GM23338 (cell line): ENCODE measurements at regions not wholly inside any gene's neighbourhood (a gene's known extent, or its start where the extent isn't known, plus 50 kb on each side); places are given as distances from the start of the nearest gene placed in this dataset.

Source experiments
- ATAC-seq: fragments of 200-7000 bp; cut with Tn5 transposase; 3 replicates; pipeline ENCODE4 v1.9.1; 2020
- DNase-seq: peaks from one replicate; pipeline ENCODE4 v3.0.0-alpha.2; 2015; ENCODE audit warnings: low spot score
- H2AFZ ChIP-seq: fragments of 200-600 bp; sonication (generic); 2 replicates; pipeline ENCODE4 v1.8.0; 2016; ENCODE audit warnings: antibody characterized with exemption, mild to moderate bottlenecking, moderate library complexity
- H3F3A ChIP-seq: fragments of 200-600 bp; sonication (generic); replicated peaks from 2 replicates; pipeline ENCODE4 v1.8.0; 2017; ENCODE audit warnings: antibody characterized with exemption, mixed run types, low read depth
- H3K27ac ChIP-seq: fragments of 200-600 bp; sonication (generic); 2 replicates; pipeline ENCODE4 v1.6.1; 2016; ENCODE audit warnings: low read depth
- H3K27me3 ChIP-seq: fragments of 200-600 bp; sonication (generic); 2 replicates; pipeline ENCODE4 v1.8.0; 2016; ENCODE audit warnings: mild to moderate bottlenecking, mixed run types, moderate library complexity; ENCODE audit not compliant: insufficient read depth
- H3K36me3 ChIP-seq: fragments of 200-600 bp; sonication (generic); 2 replicates; pipeline ENCODE4 v1.8.0; 2016; ENCODE audit warnings: mild to moderate bottlenecking; ENCODE audit not compliant: insufficient read depth
- H3K4me1 ChIP-seq: fragments of 200-600 bp; sonication (generic); 2 replicates; pipeline ENCODE4 v1.8.0; 2016; ENCODE audit warnings: mild to moderate bottlenecking, moderate library complexity; ENCODE audit not compliant: insufficient read depth
- H3K4me2 ChIP-seq: fragments of 200-600 bp; sonication (generic); 2 replicates; pipeline ENCODE4 v1.7.1; 2017; ENCODE audit warnings: mixed run types
- H3K4me3 ChIP-seq: fragments of 200-600 bp; sonication (generic); 2 replicates; pipeline ENCODE4 v1.6.1; 2016; ENCODE audit warnings: mixed run types
- H3K79me2 ChIP-seq: fragments of 200-600 bp; sonication (generic); replicated peaks from 2 replicates; pipeline ENCODE4 v1.8.0; 2017; ENCODE audit warnings: mild to moderate bottlenecking; ENCODE audit not compliant: insufficient read depth
- H3K9me2 ChIP-seq: fragments of 200-600 bp; sonication (generic); 2 replicates; pipeline ENCODE4 v1.8.0; 2017; ENCODE audit not compliant: insufficient read depth
- H4K20me1 ChIP-seq: fragments of 200-600 bp; sonication (generic); replicated peaks from 2 replicates; pipeline ENCODE4 v1.8.0; 2017; ENCODE audit warnings: mild to moderate bottlenecking; ENCODE audit not compliant: insufficient read depth
- H3K27ac Mint-ChIP-seq: 2 replicates; pipeline ENCODE4 v1.8.0; 2020; ENCODE audit warnings: inconsistent platforms, mild to moderate bottlenecking, moderate library complexity, mixed read lengths
- H3K27me3 Mint-ChIP-seq: 3 replicates; pipeline ENCODE4 v1.8.0; 2022; ENCODE audit warnings: low read depth, mild to moderate bottlenecking, moderate library complexity, mixed read lengths, inconsistent platforms; ENCODE audit not compliant: insufficient read depth, poor library complexity
- H3K36me3 Mint-ChIP-seq: 3 replicates; pipeline ENCODE4 v1.8.0; 2021; ENCODE audit warnings: low read depth, mild to moderate bottlenecking, inconsistent platforms, moderate library complexity, mixed read lengths
- H3K4me1 Mint-ChIP-seq: 3 replicates; pipeline ENCODE4 v1.8.0; 2020; ENCODE audit warnings: mild to moderate bottlenecking, inconsistent platforms, mixed read lengths
- H3K4me3 Mint-ChIP-seq: 3 replicates; pipeline ENCODE4 v1.8.0; 2021; ENCODE audit warnings: moderate library complexity, mild to moderate bottlenecking, inconsistent platforms, mixed read lengths
- H3K9me3 Mint-ChIP-seq: 3 replicates; pipeline ENCODE4 v1.8.0; 2020; ENCODE audit warnings: moderate library complexity, mild to moderate bottlenecking, inconsistent platforms, mixed read lengths
- CREB1 ChIP-seq: fragments of 250-450 bp; sonication (Bioruptor Pico); IDR thresholded peaks from 2 replicates; pipeline ENCODE4 v1.5.0; 2020; ENCODE audit warnings: low read depth, mild to moderate bottlenecking, moderate library complexity
- EZH2 ChIP-seq: fragments of 200-600 bp; sonication (generic); IDR thresholded peaks from one replicate; pipeline ENCODE4 v1.8.0; 2017; ENCODE audit warnings: antibody characterized with exemption, mild to moderate bottlenecking, low read depth; ENCODE audit not compliant: unreplicated experiment
- JUNB ChIP-seq: IDR thresholded peaks from one replicate; pipeline ENCODE4 v1.6.1; 2016; ENCODE audit warnings: antibody characterized with exemption; ENCODE audit not compliant: unreplicated experiment
- NANOG ChIP-seq: IDR thresholded peaks from 2 replicates; pipeline ENCODE4 v1.6.1; 2016; ENCODE audit warnings: antibody characterized with exemption, borderline replicate concordance
- STAT1 ChIP-seq: IDR thresholded peaks from one replicate; pipeline ENCODE4 v1.6.1; 2016; ENCODE audit warnings: antibody characterized with exemption; ENCODE audit not compliant: unreplicated experiment
- ZNF114 ChIP-seq: fragments of 250-450 bp; sonication (Bioruptor Pico); IDR thresholded peaks from 2 replicates; pipeline ENCODE4 v1.5.0; 2020; ENCODE audit warnings: mild to moderate bottlenecking, moderate library complexity
- ZNF462 ChIP-seq: fragments of 250-450 bp; sonication (Bioruptor Pico); IDR thresholded peaks from 2 replicates; pipeline ENCODE4 v1.5.0; 2020; ENCODE audit warnings: mild to moderate bottlenecking, moderate library complexity
- TF ChIP-seq, protein P1 (sequence below): IDR thresholded peaks from one replicate; pipeline ENCODE4 v1.6.1; 2018; ENCODE audit warnings: antibody characterized with exemption; ENCODE audit not compliant: unreplicated experiment
- TF ChIP-seq, protein P2 (sequence below), 2 experiments: fragments of 200-600 bp in 1 of 2; sonication (generic) in 1 of 2; conservative IDR thresholded peaks; 2 replicates each; pipeline versions ENCODE4 v1.5.1 to v1.6.1; 2016 to 2017; ENCODE audit warnings: antibody characterized with exemption in 2 of 2, low read depth in 2 of 2, mild to moderate bottlenecking in 2 of 2, moderate library complexity in 1 of 2
- TF ChIP-seq, protein P3 (sequence below): IDR thresholded peaks from 2 replicates; pipeline ENCODE4 v1.6.1; 2016; ENCODE audit warnings: antibody characterized with exemption

DNA sequence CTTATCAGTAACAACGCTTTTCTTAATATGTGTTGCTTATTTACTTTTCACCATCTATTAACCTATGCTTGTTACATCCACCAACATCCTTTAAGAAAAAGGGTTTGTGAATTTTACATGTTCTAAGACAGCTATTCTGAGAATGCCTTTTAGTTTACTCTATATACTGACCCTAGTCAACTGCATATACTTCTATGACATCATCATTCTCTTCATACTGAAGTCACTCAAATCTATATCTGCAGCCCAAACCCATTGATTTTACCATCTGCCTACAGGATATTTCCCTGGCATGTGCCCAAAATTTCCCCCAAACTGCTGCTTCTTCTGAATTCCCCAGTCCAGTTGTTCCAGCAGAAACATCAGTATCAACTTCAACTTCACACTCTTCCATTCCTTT lies 94.6 kb upstream of the FAM204A start:
- DNase-seq (no peak), ATAC-seq (no peak)
- TF ChIP-seq ZNF114 = no peak
- TF ChIP-seq, protein P1, sequence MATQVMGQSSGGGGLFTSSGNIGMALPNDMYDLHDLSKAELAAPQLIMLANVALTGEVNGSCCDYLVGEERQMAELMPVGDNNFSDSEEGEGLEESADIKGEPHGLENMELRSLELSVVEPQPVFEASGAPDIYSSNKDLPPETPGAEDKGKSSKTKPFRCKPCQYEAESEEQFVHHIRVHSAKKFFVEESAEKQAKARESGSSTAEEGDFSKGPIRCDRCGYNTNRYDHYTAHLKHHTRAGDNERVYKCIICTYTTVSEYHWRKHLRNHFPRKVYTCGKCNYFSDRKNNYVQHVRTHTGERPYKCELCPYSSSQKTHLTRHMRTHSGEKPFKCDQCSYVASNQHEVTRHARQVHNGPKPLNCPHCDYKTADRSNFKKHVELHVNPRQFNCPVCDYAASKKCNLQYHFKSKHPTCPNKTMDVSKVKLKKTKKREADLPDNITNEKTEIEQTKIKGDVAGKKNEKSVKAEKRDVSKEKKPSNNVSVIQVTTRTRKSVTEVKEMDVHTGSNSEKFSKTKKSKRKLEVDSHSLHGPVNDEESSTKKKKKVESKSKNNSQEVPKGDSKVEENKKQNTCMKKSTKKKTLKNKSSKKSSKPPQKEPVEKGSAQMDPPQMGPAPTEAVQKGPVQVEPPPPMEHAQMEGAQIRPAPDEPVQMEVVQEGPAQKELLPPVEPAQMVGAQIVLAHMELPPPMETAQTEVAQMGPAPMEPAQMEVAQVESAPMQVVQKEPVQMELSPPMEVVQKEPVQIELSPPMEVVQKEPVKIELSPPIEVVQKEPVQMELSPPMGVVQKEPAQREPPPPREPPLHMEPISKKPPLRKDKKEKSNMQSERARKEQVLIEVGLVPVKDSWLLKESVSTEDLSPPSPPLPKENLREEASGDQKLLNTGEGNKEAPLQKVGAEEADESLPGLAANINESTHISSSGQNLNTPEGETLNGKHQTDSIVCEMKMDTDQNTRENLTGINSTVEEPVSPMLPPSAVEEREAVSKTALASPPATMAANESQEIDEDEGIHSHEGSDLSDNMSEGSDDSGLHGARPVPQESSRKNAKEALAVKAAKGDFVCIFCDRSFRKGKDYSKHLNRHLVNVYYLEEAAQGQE = no peak
- no peak for TF ChIP-seq STAT1
- TF ChIP-seq, protein P2, sequence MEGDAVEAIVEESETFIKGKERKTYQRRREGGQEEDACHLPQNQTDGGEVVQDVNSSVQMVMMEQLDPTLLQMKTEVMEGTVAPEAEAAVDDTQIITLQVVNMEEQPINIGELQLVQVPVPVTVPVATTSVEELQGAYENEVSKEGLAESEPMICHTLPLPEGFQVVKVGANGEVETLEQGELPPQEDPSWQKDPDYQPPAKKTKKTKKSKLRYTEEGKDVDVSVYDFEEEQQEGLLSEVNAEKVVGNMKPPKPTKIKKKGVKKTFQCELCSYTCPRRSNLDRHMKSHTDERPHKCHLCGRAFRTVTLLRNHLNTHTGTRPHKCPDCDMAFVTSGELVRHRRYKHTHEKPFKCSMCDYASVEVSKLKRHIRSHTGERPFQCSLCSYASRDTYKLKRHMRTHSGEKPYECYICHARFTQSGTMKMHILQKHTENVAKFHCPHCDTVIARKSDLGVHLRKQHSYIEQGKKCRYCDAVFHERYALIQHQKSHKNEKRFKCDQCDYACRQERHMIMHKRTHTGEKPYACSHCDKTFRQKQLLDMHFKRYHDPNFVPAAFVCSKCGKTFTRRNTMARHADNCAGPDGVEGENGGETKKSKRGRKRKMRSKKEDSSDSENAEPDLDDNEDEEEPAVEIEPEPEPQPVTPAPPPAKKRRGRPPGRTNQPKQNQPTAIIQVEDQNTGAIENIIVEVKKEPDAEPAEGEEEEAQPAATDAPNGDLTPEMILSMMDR (conservative IDR thresholded peaks at IDR 0.05; ENCODE audit: low read depth in 2 of 2) = no peak
- no peak for TF ChIP-seq JUNB
- no peaks in the 10 kb centered on the region for H4K20me1 ChIP-seq
- H3K4me1 Mint-ChIP-seq = no peaks in the 10 kb centered on the region
- H3K27ac Mint-ChIP-seq = no peak overlapping the region
- no peaks in the 10 kb centered on the region for H3K79me2 ChIP-seq
- no peaks in the 10 kb centered on the region for H3K36me3 Mint-ChIP-seq
- no peaks in the 10 kb centered on the region for H3K9me3 Mint-ChIP-seq
- peaks cover 3% of the 10 kb centered on the region for H3K27me3 Mint-ChIP-seq
- H3K4me1 ChIP-seq = no peaks in the 10 kb centered on the region
- H3K4me3 ChIP-seq = no peak overlapping the region
- no peak overlapping the region for H3K27ac ChIP-seq
- no peaks in the 10 kb centered on the region for H3F3A ChIP-seq
- no peak overlapping the region for H3K4me3 Mint-ChIP-seq
- H3K4me2 ChIP-seq = no peak overlapping the region
- no peaks in the 10 kb centered on the region for H3K9me2 ChIP-seq
- H2AFZ ChIP-seq = no peak overlapping the region
- no peaks in the 10 kb centered on the region for H3K27me3 ChIP-seq
- H3K36me3 ChIP-seq = no peaks in the 10 kb centered on the region

- DNase-seq = no peak
- Histone ChIP-seq H3K27me3 (no peaks in the 10 kb centered on the region), H4K20me1 (no peaks in the 10 kb centered on the region), H3F3A (no peaks in the 10 kb centered on the region), H2AFZ (no peak overlapping the region), H3K27ac (no peak overlapping the region), H3K36me3 (no peaks in the 10 kb centered on the region), H3K9me2 (no peaks in the 10 kb centered on the region), H3K79me2 (no peaks in the 10 kb centered on the region), H3K4me1 (no peaks in the 10 kb centered on the region), H3K4me2 (no peak overlapping the region), H3K4me3 (no peak overlapping the region)
- no peaks in the 10 kb centered on the region for H3K9me3 Mint-ChIP-seq
- peaks cover 3% of the 10 kb centered on the region for H3K27me3 Mint-ChIP-seq
- no peak overlapping the region for H3K4me3 Mint-ChIP-seq
- H3K4me1 Mint-ChIP-seq = no peaks in the 10 kb centered on the region
- H3K36me3 Mint-ChIP-seq = no peaks in the 10 kb centered on the region
- H3K27ac Mint-ChIP-seq = no peak overlapping the region
- ATAC-seq = no peak
- TF ChIP-seq JUNB = no peak
- TF ChIP-seq STAT1 = no peak
- no peak for TF ChIP-seq ZNF462 (CRISPR knock-in tag)
- TF ChIP-seq NANOG = no peak
- TF ChIP-seq EZH2 = no peak
- TF ChIP-seq, protein P3, sequence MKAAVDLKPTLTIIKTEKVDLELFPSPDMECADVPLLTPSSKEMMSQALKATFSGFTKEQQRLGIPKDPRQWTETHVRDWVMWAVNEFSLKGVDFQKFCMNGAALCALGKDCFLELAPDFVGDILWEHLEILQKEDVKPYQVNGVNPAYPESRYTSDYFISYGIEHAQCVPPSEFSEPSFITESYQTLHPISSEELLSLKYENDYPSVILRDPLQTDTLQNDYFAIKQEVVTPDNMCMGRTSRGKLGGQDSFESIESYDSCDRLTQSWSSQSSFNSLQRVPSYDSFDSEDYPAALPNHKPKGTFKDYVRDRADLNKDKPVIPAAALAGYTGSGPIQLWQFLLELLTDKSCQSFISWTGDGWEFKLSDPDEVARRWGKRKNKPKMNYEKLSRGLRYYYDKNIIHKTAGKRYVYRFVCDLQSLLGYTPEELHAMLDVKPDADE = no peak
- TF ChIP-seq CREB1 (CRISPR knock-in tag) = no peak
Measured at GRCh38 chr10:118430190-118430589, 88.1 kb upstream of the FAM204A start.
